HG02588 (cell line): ENCODE measurements at regions not wholly inside any gene's neighbourhood (a gene's known extent, or its start where the extent isn't known, plus 50 kb on each side); places are given as distances from the start of the nearest gene placed in this dataset.
"Not testable (repeated sequence)": the region's sequence is repeated elsewhere in the genome, so short reads cannot be mapped to it uniquely, and the experiment has no call there.

Experiments used
- ATAC-seq: cut with Tn5 transposase; IDR thresholded peaks from one replicate; pipeline ENCODE4 v1.9.1; 2021; ENCODE audit warnings: mild to moderate bottlenecking, moderate library complexity; ENCODE audit not compliant: unreplicated experiment

DNA sequence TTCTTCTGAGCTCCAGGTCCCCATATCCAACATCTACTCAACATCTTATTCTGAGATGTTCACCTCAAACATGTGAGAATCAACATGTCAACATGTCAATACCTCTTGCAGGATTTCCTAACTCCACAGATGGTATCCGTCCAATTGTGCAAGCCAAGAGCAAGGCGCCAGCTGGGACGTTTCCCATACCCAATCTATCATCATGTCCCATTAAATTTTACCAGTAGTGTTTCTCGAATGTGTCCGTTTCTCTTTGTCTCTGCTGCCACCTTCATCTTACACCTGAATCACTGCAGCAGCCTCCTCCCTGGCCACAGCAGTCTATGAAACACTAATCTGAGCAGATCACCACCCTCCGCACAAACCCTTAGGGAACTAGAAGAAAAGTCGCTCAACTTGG, 78.0 kb upstream of the RPS6KA2 start:
- no peak for ATAC-seq

GRCh38 chr6:166704171-166704570, 77.1 kb upstream of the RPS6KA2 start:
- ATAC-seq, result no peak

GRCh38 chr6:166703149-166703710, 76.2 kb upstream of the RPS6KA2 start:
- ATAC-seq, result no peak

DNA sequence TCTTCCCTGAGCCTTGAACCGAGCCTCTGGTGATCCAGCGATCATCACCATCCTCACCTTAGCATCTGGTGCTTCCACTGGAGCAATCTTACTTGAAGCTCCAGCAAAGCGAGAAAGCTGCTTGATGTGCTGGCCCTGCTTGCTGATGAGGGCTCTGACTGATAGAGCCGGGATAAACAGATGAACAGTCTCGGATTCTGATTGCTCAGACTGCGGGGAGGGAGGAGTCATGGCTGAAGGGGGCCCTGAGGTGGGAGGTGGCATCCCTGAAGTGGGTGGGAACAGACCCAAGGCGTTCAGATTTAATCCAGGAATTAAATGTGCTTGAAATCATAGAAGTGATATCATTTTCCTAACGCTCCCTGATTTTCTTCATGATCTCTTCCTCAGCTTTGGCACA, 74.4 kb upstream of the RPS6KA2 start:
- not testable (repeated sequence) for ATAC-seq

GRCh38 chr6:166700871-166701270, 73.8 kb upstream of the RPS6KA2 start:
- not testable (repeated sequence) for ATAC-seq

GRCh38 chr6:166697113-166697512, 70.1 kb upstream of the RPS6KA2 start:
- ATAC-seq, result peak; percentile 45

GRCh38 chr6:166693880-166694279, 66.8 kb upstream of the RPS6KA2 start:
- no peak for ATAC-seq

- no peak for ATAC-seq
These were observed 65.8 kb upstream of the RPS6KA2 start for GRCh38 chr6:166692723-166693302.

GRCh38 chr6:166691746-166692145, 64.7 kb upstream of the RPS6KA2 start:
- no peak for ATAC-seq

- no peak for ATAC-seq
These were observed 64.1 kb upstream of the RPS6KA2 start for GRCh38 chr6:166691199-166691598.

DNA sequence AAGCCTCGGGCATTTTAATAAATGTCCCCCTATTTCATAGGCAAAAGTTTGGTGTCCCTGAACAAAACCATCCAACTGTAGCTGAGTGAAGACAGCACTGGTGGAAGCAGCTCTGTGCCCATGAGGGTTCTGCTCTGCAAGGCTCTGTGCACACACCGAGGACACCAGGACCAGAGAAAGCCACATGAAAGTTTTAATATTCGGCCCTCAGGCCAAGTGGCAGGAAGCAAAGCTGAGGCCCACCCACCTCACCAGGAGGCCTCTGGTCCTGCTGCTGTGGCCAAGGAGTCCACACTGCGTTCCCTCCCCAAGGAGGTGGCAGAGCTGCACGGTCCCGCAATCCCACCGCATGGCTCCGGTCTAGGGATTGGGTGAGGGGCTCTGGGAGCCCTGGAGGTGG, 62.6 kb upstream of the RPS6KA2 start:
- ATAC-seq, result no peak

- ATAC-seq, result no peak
These were observed 61.9 kb upstream of the RPS6KA2 start for GRCh38 chr6:166688901-166689300.

DNA sequence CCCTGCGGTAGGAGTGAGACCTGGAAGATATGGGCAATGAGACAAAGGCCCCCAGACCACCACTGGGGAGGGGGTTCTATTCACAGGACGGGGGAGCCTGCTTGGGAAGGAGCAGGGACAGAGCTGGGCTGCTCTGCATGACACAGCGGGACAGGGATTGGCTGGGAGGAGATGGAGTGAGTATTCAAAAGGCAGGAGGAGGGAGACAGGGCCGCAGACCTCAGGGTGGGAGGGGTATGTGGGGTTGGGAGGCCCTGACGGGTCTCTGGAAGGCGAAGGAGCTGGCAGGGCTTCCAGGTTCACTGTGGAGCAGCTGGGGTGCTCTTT, 60.8 kb upstream of the RPS6KA2 start:
- ATAC-seq, result no peak

- ATAC-seq, result no peak
These were observed 60.2 kb upstream of the RPS6KA2 start for GRCh38 chr6:166687070-166687878.

DNA sequence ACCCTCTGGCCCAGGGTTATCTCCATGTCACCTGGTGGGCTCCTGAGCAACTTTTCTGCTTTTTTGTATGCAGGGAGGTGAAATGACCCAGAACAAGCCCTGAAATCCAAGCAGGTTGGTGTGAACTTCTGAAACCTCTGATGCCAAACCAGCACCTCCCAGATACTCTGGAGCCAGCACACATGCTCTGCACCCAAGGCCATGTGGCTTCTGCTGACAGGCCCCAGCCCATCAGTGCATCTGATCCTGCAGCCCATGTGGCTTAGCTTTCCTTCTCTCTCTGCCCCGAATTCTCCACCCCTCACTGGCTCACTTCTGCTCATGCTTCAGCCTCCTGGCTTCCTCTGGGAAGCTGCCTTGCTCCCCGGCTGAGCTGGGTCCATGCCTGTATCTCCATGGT, 59.3 kb upstream of the RPS6KA2 start:
- ATAC-seq, result no peak

GRCh38 chr6:166684866-166685265, 57.8 kb upstream of the RPS6KA2 start:
- no peak for ATAC-seq

- ATAC-seq, result no peak
These were observed 57.1 kb upstream of the RPS6KA2 start for GRCh38 chr6:166684170-166684569.

DNA sequence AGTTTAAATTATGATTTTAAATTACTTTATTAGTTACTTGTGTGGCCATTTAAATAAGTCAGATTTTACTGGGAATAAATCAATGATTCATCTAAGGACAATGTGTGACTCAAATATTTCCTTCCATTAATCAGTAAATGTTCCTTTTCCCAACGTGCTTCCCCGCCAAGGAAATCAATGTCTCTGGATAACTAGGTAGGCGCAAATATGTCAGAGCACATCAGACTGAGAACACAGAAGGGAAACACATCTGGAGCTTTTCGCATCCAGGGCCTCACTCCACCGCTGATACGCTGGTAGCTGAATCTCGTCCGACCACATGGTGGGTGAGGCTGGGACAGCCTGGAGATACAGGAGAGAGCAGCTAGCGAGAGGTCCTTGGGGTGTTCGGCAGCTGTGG, 56.4 kb upstream of the RPS6KA2 start:
- no peak for ATAC-seq

DNA sequence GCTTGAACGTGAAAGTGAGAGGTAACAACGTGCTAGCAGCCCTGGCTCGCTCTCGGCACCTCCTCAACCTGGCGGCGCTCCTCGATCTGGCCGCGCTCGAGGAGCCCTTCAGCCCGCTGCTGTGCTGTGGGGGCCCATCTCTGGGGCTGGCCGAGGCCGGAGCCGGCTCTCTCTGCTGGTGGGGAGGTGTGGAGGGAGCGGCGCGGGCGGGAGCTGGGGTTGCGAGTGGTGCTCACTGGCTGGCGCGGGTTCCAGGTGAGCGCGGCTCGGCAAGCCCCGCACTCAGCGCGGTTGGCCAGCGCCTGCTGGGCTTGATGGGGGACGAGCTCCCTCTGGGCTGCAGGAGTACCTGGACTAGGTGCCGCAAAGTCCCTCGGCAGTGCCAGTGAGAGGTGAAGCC, 52.5 kb upstream of the RPS6KA2 start:
- ATAC-seq, result no peak

DNA sequence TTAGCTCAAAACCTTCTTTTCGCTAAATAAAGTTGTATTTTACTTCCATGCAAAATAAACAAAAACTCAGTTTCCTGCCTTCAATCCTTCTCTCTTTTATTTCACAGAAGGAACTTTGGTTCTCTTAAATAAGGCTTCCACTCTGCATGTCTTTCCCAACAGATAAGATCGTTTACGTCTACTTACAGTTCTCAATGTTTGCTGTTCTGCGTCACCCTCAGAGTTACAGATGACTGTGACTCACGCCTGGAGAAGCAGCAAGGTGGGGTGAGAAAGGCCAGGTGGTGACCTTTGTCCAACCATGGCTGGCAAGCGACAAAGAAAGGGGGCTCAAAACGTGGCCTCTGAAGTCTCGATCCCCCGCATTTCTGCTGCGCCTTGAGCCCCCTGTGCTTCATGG, 51.4 kb upstream of the RPS6KA2 start:
- no peak for ATAC-seq

- ATAC-seq, result no peak
These were observed 50.9 kb upstream of the RPS6KA2 start for GRCh38 chr6:166677941-166678340.
